Adrenal gland (tissue), 9 donors: ENCODE measurements at regions not wholly inside any gene's neighbourhood (a gene's known extent, or its start where the extent isn't known, plus 50 kb on each side); places are given as distances from the start of the nearest gene placed in this dataset.
A peak's percentile ranks its signal among the peaks of the same experiment; 100 is the strongest.

ENCODE experiments used
- DNase-seq, 7 donors: peaks; one replicate each; pipeline ENCODE4 v3.0.0-alpha.2; 2019 to 2020
- H3K27ac ChIP-seq, 5 donors: fragments of 200-600 bp; sonication (generic) in 4 of 5; 1 replicate in 3 of 5; 2 replicates in 2 of 5; pipeline versions ENCODE4 v1.5.1 to v1.8.0; 2016 to 2020; ENCODE audit warnings: mild to moderate bottlenecking in 1 of 5
- H3K27me3 ChIP-seq: fragments of 200-600 bp; 2 replicates; pipeline ENCODE4 v1.8.0; 2021
- H3K36me3 ChIP-seq, 2 donors: fragments of 200-600 bp; replicated peaks in 1 of 2; 1 replicate in 1 of 2; 2 replicates in 1 of 2; pipeline versions ENCODE4 v1.5.1 to v1.8.0; 2018 to 2022
- H3K4me1 ChIP-seq, 2 donors: fragments of 200-600 bp; replicated peaks in 1 of 2; 1 replicate in 1 of 2; 2 replicates in 1 of 2; pipeline versions ENCODE4 v1.5.1 to v1.8.0; 2018 to 2021
- H3K4me3 ChIP-seq, 4 donors: fragments of 200-600 bp; sonication (generic) in 3 of 4; one replicate each; pipeline ENCODE4 v1.5.1; 2016 to 2018
- H3K9me3 ChIP-seq, 3 donors: fragments of 200-600 bp; sonication (generic) in 1 of 3; replicated peaks in 1 of 3; 1 replicate in 2 of 3; 2 replicates in 1 of 3; pipeline versions ENCODE4 v1.5.1 to v1.8.0; 2016 to 2021
- CTCF ChIP-seq, 6 experiments: fragments of 450-650 bp in 4 of 6; fragments of 200-600 bp in 2 of 6; sonication (generic) in 1 of 6; IDR thresholded peaks; 1 replicate in 5 of 6; 2 replicates in 1 of 6; pipeline versions ENCODE4 v1.5.1 to v1.8.0; 2016 to 2021; ENCODE audit warnings: antibody characterized with exemption in 6 of 6, mild to moderate bottlenecking in 2 of 6, moderate library complexity in 1 of 6
- POLR2A ChIP-seq, 2 donors: fragments of 450-650 bp; IDR thresholded peaks; one replicate each; pipeline ENCODE4 v1.6.1; 2017; ENCODE audit warnings: antibody characterized with exemption in 2 of 2, mild to moderate bottlenecking in 2 of 2, moderate library complexity in 1 of 2
- WGBS, 4 donors: extraction: QIAGEN DNeasy Blood & Tissue Kit in 2 of 4; methylation state at CpG; one replicate each; pipeline versions ENCODE4 v1.1.5 to v1.1.7; 2013 to 2017; 5-methylcytosine and 5-hydroxymethylcytosine counted together
- intact Hi-C, 2 donors: fragments of 100-400 bp; cut with DNase I; formaldehyde crosslinking; loops; one replicate each; pipeline versions ENCODE4 v1.14.1 to v1.15.0; 2022 to 2023
- donor health status: healthy with polysubstance abuse.
- donor health status: Bipolar disorder and iron deficiency.
- donor health status: DM: yes; HTN: yes; CAD: no.
- donor health status: DM: no; HTN: no; CAD: no.
- donor health status: DM: no; HTN: no; CAD: no.

- peak overlapping the region in 3 of 5 donors; percentile 50 to 57 (median 54) for H3K27ac ChIP-seq
- 50 to 62% (median 57%) methylated on average over 12 of the region's 12 CpGs for WGBS, 4 donors
- H3K4me1 ChIP-seq: peaks cover 25 to 31% of the 10 kb centered on the region in 2 donors
- no peaks in the 10 kb centered on the region for H3K36me3 ChIP-seq
- H3K27me3 ChIP-seq: no peaks in the 10 kb centered on the region
- H3K9me3 ChIP-seq: no peaks in the 10 kb centered on the region
- H3K4me3 ChIP-seq: no peak overlapping the region
- DNase-seq: no peak
- intact Hi-C loops: no loop called here
- TF ChIP-seq CTCF (IDR thresholded peaks at IDR 0.05) (no peak), POLR2A (IDR thresholded peaks at IDR 0.05) (no peak)
These were observed 249.2 kb upstream of the RREB1 start for GRCh38 chr6:6858533-6858982.

DNA sequence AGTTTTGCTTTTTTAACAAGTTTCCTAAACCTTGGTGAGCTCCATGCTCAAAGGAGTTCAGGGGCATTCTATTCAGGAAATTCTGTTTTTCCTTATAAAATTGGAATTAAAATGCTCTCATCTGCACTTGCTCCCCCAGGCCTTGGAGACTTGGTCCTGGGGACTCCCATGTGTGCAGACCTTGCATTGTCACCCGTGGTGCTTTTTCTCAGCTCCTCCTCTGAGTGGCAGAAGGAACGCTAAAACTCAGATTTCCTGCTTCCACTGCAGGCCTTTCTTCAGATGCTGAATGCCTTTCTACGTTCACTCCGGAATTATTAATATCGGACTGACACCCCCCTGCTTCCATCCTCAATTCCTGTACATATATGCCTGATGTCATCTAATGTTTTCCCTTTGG is 248.7 kb upstream of the RREB1 start:
- Histone ChIP-seq H3K9me3 (no peaks in the 10 kb centered on the region), H3K27me3 (no peaks in the 10 kb centered on the region), H3K4me3 (no peak overlapping the region), H3K4me1 (peaks cover 25 to 31% of the 10 kb centered on the region in 2 donors), H3K36me3 (no peaks in the 10 kb centered on the region), H3K27ac (peak overlapping the region in 3 of 5 donors; percentile 50 to 57 (median 54))
- 46 to 77% (median 63%) methylated on average over 5 of the region's 5 CpGs for WGBS, 4 donors
- intact Hi-C loops: no loop called here
- no peak for DNase-seq
- TF ChIP-seq POLR2A (IDR thresholded peaks at IDR 0.05) (no peak), CTCF (IDR thresholded peaks at IDR 0.05) (no peak)

DNA sequence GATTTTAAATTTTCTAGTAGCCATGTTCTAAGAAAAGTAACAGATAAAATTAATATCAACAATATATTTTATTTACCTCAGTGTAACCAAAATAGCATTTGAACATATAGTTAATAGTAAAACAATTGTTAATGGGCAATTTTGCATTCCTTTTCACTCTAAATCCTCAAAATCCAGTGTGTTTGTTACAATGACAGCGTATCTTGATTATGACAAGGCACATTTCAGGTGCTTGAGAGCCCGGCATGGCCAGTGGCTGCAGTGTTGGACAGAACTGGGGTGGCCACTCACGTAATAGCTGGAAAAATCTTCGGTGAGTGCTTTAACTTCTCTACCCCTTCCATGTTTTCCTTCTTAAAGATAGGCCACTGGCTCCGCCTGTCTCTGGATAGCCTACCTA is 248.0 kb upstream of the RREB1 start:
- 82 to 94% (median 90%) methylated on average over 5 of the region's 5 CpGs for WGBS, 4 donors
- TF ChIP-seq POLR2A (IDR thresholded peaks at IDR 0.05): no peak
- TF ChIP-seq CTCF (IDR thresholded peaks at IDR 0.05): no peak
- H3K4me3 ChIP-seq: no peak overlapping the region

DNA sequence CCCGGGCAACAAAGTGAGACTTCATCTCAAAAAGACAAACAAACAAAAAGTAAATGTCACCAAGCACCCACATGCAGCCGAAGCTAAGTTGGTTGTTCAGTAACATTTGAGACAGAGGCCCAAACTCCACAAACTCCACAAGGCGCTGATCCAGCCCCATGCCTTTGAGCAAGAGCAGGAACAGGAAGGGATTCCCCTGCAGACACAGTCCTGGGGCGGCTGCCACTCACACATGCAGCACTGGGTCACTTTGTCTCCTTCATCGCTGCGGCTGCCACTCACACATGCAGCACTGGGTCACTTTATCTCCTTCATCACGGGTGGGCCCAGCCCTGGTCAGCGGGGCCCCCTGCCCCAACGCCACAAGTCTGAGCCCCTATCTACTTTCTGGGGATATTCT is 246.9 kb upstream of the RREB1 start:
- TF ChIP-seq POLR2A (IDR thresholded peaks at IDR 0.05): no peak
- TF ChIP-seq CTCF (IDR thresholded peaks at IDR 0.05): no peak
- DNase-seq: peak in 1 of 7 donors; percentile 48
- intact Hi-C loops: no loop called here
- Histone ChIP-seq H3K4me3 (no peak overlapping the region), H3K36me3 (no peaks in the 10 kb centered on the region), H3K27ac (peak overlapping the region in 4 of 5 donors; percentile 33 to 67 (median 50)), H3K27me3 (no peaks in the 10 kb centered on the region), H3K4me1 (peaks cover 25 to 31% of the 10 kb centered on the region in 2 donors), H3K9me3 (no peaks in the 10 kb centered on the region)
- 60 to 81% (median 74%) methylated on average over 6 to 9 of the region's 9 CpGs for WGBS, 4 donors

More for the DNA sequence above, 248.0 kb upstream of the RREB1 start:
- H3K9me3 ChIP-seq: no peaks in the 10 kb centered on the region
- H3K27me3 ChIP-seq: no peaks in the 10 kb centered on the region
- no peak overlapping the region for H3K27ac ChIP-seq
- intact Hi-C loops: no loop called here
- H3K36me3 ChIP-seq: no peaks in the 10 kb centered on the region
- no peak for DNase-seq
- peaks cover 25 to 31% of the 10 kb centered on the region in 2 donors for H3K4me1 ChIP-seq
